ENCODE measurements at regions not wholly inside any gene's neighbourhood (a gene's known extent, or its start where the extent isn't known, plus 50 kb on each side); places are given as distances from the start of the nearest gene placed in this dataset.

DNA sequence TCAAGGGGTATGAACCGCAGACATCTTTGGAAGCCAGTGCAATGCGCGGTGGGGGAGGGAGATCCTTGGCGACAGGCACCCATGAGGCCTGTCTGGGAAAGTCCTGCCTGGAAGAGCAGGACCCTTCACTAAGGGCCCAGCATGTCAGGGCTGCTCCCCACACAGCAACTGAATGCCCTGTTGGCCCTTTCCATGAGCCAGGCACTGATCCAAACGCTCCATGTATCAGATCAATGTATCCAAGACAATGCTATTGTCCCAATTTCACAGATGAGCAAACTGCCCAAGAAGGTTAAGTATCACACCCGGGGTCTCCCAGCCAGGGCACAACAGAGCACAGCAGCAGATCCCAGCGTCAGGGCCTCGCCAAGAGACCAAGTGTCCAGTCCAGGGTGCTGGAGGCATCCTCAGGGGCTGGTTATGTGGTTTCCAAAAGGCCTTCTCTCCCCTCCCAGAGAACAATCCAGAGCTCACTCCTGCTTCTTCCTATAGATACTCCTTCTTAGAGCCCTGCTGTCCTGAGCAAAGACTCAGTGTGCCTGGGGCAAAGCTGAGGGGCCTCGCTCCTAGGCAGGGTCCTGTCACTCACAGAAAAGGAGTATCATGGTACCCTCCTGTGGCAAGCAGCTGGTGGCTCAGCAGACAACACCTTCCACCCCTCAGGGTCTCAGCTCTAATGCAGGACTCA lies 328.0 kb downstream of the NPHP4 start:
- RAD21 ChIA-PET (ENCODE audit: unreplicated experiment): no interaction called here
- FAIRE-seq (no peak), DNase-seq (ENCODE audit: low read depth, low spot score) (no peak), ATAC-seq (no peak)
- CTCF ChIA-PET: no interaction called here
- H3K4me1 ChIP-seq (ENCODE audit: control insufficient read depth, insufficient read depth, low read length): no peaks in the 10 kb centered on the region
- H3K79me2 ChIP-seq (ENCODE audit: control insufficient read depth, insufficient read depth, low read length): no peaks in the 10 kb centered on the region
- H3K36me3 ChIP-seq (ENCODE audit: control insufficient read depth in 2 of 2, insufficient read depth in 2 of 2, low read length in 1 of 2): no peaks in the 10 kb centered on the region
- H3K9me3 ChIP-seq (replicated peaks; ENCODE audit: control insufficient read depth, insufficient read depth, low read length): no peaks in the 10 kb centered on the region
- TF ChIP-seq CREB1 (IDR thresholded peaks at IDR 0.05; ENCODE audit: low read depth): no peak
- TF ChIP-seq, protein P1, sequence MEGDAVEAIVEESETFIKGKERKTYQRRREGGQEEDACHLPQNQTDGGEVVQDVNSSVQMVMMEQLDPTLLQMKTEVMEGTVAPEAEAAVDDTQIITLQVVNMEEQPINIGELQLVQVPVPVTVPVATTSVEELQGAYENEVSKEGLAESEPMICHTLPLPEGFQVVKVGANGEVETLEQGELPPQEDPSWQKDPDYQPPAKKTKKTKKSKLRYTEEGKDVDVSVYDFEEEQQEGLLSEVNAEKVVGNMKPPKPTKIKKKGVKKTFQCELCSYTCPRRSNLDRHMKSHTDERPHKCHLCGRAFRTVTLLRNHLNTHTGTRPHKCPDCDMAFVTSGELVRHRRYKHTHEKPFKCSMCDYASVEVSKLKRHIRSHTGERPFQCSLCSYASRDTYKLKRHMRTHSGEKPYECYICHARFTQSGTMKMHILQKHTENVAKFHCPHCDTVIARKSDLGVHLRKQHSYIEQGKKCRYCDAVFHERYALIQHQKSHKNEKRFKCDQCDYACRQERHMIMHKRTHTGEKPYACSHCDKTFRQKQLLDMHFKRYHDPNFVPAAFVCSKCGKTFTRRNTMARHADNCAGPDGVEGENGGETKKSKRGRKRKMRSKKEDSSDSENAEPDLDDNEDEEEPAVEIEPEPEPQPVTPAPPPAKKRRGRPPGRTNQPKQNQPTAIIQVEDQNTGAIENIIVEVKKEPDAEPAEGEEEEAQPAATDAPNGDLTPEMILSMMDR (IDR thresholded peaks at IDR 0.05 in 2 of 3, conservative IDR thresholded peaks at IDR 0.05 in 1 of 3; ENCODE audit: control insufficient read depth in 2 of 3, extremely low read depth in 1 of 3, insufficient read depth in 1 of 3, low read depth in 3 of 3, low read length in 3 of 3): no peak
- TF ChIP-seq MXI1 (IDR thresholded peaks at IDR 0.05; ENCODE audit: low read depth, low read length): no peak
- no peak for TF ChIP-seq MEF2B (IDR thresholded peaks at IDR 0.05; ENCODE audit: partially characterized antibody, poor library complexity, severe bottlenecking)
- TF ChIP-seq, protein P2, sequence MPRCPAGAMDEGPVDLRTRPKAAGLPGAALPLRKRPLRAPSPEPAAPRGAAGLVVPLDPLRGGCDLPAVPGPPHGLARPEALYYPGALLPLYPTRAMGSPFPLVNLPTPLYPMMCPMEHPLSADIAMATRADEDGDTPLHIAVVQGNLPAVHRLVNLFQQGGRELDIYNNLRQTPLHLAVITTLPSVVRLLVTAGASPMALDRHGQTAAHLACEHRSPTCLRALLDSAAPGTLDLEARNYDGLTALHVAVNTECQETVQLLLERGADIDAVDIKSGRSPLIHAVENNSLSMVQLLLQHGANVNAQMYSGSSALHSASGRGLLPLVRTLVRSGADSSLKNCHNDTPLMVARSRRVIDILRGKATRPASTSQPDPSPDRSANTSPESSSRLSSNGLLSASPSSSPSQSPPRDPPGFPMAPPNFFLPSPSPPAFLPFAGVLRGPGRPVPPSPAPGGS (IDR thresholded peaks at IDR 0.05; ENCODE audit: borderline replicate concordance, insufficient read depth, low read depth, low read length, poor library complexity, severe bottlenecking): no peak
- TF ChIP-seq, protein P3, sequence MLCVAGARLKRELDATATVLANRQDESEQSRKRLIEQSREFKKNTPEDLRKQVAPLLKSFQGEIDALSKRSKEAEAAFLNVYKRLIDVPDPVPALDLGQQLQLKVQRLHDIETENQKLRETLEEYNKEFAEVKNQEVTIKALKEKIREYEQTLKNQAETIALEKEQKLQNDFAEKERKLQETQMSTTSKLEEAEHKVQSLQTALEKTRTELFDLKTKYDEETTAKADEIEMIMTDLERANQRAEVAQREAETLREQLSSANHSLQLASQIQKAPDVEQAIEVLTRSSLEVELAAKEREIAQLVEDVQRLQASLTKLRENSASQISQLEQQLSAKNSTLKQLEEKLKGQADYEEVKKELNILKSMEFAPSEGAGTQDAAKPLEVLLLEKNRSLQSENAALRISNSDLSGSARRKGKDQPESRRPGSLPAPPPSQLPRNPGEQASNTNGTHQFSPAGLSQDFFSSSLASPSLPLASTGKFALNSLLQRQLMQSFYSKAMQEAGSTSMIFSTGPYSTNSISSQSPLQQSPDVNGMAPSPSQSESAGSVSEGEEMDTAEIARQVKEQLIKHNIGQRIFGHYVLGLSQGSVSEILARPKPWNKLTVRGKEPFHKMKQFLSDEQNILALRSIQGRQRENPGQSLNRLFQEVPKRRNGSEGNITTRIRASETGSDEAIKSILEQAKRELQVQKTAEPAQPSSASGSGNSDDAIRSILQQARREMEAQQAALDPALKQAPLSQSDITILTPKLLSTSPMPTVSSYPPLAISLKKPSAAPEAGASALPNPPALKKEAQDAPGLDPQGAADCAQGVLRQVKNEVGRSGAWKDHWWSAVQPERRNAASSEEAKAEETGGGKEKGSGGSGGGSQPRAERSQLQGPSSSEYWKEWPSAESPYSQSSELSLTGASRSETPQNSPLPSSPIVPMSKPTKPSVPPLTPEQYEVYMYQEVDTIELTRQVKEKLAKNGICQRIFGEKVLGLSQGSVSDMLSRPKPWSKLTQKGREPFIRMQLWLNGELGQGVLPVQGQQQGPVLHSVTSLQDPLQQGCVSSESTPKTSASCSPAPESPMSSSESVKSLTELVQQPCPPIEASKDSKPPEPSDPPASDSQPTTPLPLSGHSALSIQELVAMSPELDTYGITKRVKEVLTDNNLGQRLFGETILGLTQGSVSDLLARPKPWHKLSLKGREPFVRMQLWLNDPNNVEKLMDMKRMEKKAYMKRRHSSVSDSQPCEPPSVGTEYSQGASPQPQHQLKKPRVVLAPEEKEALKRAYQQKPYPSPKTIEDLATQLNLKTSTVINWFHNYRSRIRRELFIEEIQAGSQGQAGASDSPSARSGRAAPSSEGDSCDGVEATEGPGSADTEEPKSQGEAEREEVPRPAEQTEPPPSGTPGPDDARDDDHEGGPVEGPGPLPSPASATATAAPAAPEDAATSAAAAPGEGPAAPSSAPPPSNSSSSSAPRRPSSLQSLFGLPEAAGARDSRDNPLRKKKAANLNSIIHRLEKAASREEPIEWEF (IDR thresholded peaks at IDR 0.05; ENCODE audit: insufficient replicate concordance, low read depth, low read length): no peak
- TF ChIP-seq WRNIP1 (IDR thresholded peaks at IDR 0.05; ENCODE audit: borderline replicate concordance, low read depth, low read length): no peak
- TF ChIP-seq, protein P4, sequence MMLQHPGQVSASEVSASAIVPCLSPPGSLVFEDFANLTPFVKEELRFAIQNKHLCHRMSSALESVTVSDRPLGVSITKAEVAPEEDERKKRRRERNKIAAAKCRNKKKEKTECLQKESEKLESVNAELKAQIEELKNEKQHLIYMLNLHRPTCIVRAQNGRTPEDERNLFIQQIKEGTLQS (IDR thresholded peaks at IDR 0.05; ENCODE audit: borderline replicate concordance, extremely low read depth, low read depth, low read length): no peak
- TF ChIP-seq, protein P5, sequence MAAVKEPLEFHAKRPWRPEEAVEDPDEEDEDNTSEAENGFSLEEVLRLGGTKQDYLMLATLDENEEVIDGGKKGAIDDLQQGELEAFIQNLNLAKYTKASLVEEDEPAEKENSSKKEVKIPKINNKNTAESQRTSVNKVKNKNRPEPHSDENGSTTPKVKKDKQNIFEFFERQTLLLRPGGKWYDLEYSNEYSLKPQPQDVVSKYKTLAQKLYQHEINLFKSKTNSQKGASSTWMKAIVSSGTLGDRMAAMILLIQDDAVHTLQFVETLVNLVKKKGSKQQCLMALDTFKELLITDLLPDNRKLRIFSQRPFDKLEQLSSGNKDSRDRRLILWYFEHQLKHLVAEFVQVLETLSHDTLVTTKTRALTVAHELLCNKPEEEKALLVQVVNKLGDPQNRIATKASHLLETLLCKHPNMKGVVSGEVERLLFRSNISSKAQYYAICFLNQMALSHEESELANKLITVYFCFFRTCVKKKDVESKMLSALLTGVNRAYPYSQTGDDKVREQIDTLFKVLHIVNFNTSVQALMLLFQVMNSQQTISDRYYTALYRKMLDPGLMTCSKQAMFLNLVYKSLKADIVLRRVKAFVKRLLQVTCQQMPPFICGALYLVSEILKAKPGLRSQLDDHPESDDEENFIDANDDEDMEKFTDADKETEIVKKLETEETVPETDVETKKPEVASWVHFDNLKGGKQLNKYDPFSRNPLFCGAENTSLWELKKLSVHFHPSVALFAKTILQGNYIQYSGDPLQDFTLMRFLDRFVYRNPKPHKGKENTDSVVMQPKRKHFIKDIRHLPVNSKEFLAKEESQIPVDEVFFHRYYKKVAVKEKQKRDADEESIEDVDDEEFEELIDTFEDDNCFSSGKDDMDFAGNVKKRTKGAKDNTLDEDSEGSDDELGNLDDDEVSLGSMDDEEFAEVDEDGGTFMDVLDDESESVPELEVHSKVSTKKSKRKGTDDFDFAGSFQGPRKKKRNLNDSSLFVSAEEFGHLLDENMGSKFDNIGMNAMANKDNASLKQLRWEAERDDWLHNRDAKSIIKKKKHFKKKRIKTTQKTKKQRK (IDR thresholded peaks at IDR 0.05; ENCODE audit: low read depth, low read length): no peak
- TF ChIP-seq NFIC (IDR thresholded peaks at IDR 0.05; ENCODE audit: low read depth, low read length): no peak
- WGBS (ENCODE audit: insufficient coverage, insufficient replicate concordance, low lambda C conversion rate, missing lambda C conversion rate): 33% methylated on average over 9 of the region's 9 CpGs
- no peak overlapping the region for H2AFZ ChIP-seq (ENCODE audit: control insufficient read depth, low read depth, low read length)
- no peak overlapping the region for H3K4me2 ChIP-seq (ENCODE audit: control insufficient read depth, insufficient read depth)
- no peaks in the 10 kb centered on the region for H3K27me3 ChIP-seq (replicated peaks in 1 of 2; ENCODE audit: control insufficient read depth in 2 of 2, insufficient read depth in 2 of 2, low read length in 1 of 2)
- SMC1A ChIA-PET (ENCODE audit: uncharacterized antibody, unreplicated experiment): no interaction called here
- POLR2A ChIA-PET: no interaction called here
- intact Hi-C loops (cut with micrococcal nuclease; ENCODE audit: unreplicated experiment): no loop called here
- no peak overlapping the region for H3K4me3 ChIP-seq
- no peak overlapping the region for H3K27ac ChIP-seq (ENCODE audit: control insufficient read depth, insufficient read depth)
- BruUV-seq (replicated peaks): no TSS peak
- in situ Hi-C loops (cut with MboI): no loop called here
- no peak overlapping the region for H3K9ac ChIP-seq (ENCODE audit: control insufficient read depth, insufficient read depth, low read length)
- no peaks in the 10 kb centered on the region for H4K20me1 ChIP-seq (ENCODE audit: control insufficient read depth, insufficient read depth)
